Stimulated activated naive CD4-positive, alpha-beta T cell treated with Interleukin-2 at 50 U/mL for 16 hours (primary cell): ENCODE measurements at regions not wholly inside any gene's neighbourhood (a gene's known extent, or its start where the extent isn't known, plus 50 kb on each side); places are given as distances from the start of the nearest gene placed in this dataset.
"Not testable (repeated sequence)": the region's sequence is repeated elsewhere in the genome, so short reads cannot be mapped to it uniquely, and the experiment has no call there.

Experiments
- DNase-seq: peaks from one replicate; lab custom pipeline; 2025; lab: John Stamatoyannopoulos, UW

DNA sequence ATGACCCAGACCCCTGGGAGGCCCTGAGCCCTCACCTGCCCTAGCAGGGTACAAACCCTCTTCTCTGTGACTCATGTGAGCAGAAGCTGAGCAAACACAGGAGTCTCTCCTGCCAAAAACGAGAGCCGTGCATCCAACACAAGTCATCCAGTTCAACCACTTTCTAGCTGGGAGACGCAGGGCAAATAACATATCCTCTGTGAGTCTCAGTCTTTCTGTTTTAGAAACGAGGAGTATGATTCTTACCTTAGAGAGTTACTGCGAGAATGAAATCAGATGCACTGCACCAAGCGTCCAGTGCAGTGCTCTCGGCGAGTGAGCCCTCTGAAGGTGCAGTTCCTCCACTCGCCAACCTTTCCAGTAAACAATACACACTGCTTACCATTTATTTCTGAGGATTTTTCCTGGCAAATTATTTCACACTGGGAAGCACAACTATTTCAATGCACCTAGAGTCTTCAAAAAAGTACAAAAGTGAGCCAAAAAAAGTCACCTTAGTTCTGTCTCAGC, 331.8 kb upstream of the MYT1L start:
- no peak for DNase-seq

DNA sequence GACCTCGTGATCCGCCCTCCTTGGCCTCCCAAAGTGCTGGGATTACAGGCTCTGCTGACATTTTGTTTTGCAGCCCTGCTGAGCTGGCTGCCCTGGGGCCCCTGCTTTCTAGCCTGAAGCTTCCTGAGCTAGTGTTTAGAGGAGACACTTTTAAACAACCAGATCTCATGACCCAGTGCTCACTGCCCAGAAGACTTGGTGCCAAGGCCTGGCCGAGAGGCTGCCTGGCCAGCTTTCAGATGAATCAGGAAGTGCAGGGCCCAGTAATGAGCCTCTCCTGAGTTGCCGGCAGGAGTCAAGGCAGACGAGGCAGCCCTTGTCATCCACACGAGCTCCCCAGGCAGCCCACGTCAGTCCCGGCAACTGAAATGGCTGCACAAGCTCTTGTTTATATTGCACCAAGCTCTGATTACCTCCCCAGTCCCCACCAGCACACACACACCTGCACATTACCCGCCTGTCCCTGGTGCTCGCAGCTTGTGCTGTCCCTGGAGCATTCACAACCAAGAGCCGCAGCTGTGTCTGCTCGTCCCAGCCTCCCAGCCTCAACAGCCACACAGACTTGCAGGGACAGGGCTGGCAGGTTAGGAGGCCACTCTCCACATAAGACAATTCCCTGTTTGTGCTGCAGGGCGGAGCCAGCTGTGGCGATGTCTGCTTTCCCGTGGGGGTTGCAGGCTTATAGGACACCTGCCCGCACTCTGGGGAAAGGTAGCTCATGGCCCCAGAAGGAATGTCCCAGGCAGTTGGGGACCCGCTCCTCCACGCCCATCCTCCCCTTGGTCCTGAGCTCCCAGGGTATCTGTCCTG, 331.2 kb upstream of the MYT1L start:
- DNase-seq = no peak

DNA sequence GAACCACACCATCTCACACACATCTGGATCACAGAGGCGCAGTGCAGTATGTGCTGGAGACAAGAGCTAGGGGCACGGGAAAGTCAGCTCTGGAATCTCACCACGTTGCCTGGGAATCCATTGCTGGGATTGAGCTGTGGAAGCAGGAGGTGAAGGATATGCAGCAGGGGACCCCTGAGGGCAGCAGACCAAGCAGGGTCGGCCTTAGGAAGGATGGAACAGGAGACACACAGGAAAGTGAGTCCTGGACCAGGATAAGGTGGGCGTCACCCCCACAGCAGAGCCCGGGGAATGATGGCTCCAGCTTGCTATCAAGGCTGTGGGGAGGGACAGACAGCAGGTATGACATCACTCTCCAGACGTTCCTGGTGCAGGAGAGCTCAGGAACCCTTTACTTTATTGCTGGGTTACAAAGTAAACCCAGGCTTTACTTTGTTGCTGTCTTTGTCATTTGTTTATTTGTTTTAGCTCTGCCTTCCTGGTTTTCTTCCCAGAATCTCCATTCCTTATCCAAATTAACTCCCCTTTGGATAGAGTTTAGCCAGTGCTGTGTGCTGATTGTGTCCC, 329.8 kb upstream of the MYT1L start:
- no peak for DNase-seq

DNA sequence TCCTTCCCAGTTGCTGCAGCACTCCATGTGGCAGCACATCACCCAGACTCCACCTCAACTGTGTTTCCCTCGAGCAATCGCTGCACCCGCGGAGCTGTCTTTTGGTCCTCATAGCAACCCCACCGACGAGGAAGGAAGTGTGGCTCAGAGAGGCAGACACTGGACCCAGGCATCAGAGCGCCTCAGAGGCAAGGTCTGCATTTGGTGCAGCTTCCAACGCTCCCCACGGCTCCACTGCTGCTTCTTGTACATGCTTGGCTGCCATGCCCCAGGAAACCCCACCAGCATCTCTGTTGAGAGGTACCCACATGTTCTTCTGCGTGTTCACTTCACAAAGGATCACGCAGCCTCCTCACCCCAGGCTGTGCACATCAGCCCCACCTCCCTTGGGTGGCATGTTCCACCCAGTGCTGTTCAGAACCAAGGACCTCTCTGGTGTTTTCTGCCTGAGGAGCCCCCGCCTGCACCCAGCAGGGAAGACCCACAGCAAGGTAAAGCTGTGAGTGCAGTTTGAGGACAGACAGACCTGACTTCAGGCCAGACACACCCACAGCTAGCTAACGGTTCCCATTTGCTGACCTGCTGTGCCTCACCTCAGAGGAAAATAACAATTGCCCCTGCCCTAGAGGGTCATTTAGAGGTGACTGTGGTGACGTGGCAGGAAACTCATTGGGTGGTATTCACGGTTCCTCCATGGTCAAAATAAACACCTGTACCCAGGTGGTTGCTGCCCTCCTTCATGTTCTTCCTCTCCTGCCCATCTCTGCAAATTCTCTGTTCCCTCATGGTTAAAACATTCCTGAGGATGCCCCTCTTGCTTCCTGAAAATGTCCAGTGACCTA, 326.3 kb upstream of the MYT1L start:
- DNase-seq = no peak

DNA sequence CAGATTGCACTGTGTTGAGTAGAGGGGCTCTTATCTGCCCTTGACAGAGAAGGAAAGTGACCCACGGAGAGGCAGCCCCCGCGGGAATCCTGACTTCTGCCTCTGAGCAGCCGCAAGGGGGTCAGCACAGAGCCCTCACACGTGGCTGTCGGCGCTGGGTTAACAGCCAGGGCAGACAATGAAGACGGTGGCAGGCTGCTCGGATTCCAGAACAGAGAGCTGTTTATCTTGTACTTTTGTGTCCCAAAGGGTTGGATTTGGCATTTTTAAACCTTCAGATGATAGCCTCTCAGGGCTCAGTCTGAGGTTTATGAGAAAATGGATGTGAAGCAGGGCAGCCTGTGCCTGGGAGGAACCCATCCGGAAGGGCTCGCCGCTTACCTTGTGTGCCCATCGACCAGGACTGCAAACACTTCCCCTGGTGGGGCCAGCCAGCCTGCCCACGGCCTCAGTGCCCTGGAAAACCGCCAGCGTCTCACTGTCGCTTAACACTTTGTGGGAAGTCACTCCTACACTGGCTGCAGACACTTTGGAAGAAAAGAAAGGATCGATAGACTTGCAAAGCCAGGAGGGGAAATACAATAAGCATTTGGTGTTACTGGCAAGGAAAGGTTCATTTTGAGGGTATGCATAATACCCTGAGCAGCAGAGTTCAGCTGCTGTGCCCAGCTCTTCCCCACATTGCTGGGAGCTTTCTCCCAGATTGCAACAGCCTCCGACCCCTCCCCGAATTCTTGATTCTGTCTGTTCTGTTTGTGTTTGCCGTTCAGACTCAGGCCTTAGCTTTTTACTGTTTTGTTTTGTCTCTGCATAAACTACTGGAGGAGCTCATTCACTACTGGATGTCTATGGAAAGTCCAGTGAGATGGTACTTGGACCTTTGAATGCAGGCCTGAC, 325.3 kb upstream of the MYT1L start:
- no peak for DNase-seq

DNA sequence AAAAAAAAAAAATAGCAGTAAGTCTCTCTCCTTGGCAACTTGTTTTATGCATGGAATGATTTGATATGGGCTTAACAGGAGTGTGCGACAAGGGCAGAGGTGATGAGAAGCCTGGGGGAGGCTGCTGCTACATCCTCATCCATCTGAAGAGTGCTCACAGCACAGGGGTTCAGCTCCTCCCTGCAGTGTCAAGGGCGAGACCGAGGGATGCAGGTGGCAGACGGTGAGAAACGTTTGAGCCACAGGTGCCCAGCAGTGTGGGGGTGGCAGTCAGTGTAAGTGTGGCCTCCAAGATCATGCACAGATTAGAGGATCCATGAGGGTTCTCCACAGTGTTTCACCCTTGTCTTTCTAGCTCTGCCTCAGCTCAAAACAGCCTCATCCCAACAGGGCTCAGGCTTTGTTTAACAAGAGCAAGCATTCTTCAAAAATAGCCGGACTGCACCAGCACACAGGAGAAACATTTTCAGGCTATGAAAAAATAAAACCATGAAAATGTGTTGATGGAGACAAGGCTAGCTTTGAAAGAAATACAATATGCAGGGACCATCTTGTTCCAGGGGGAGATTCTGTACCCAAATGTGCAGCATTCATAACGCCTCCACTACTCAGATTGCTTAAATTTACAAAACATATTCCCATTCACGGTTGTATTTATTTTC, 324.5 kb upstream of the MYT1L start:
- DNase-seq = no peak

DNA sequence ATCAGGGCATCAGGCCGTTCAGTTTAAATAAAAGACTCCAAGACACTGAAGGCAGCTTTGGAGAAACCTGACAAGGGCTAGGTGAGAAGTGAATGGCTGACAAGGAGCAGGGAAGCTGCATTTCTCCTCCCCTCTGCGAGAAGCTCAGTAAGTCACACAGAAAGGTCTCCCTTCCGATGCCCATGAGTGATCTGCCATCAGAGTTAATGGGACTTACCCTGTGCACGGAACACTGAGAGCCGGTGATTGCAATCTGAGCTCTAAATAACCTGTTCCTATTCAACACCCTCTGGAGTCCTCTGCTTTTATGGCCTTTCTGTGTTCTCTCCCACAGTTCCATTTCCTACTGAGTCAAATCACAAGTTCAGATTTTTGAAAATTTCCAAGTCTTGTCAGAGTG, 322.2 kb upstream of the MYT1L start:
- DNase-seq = no peak

DNA sequence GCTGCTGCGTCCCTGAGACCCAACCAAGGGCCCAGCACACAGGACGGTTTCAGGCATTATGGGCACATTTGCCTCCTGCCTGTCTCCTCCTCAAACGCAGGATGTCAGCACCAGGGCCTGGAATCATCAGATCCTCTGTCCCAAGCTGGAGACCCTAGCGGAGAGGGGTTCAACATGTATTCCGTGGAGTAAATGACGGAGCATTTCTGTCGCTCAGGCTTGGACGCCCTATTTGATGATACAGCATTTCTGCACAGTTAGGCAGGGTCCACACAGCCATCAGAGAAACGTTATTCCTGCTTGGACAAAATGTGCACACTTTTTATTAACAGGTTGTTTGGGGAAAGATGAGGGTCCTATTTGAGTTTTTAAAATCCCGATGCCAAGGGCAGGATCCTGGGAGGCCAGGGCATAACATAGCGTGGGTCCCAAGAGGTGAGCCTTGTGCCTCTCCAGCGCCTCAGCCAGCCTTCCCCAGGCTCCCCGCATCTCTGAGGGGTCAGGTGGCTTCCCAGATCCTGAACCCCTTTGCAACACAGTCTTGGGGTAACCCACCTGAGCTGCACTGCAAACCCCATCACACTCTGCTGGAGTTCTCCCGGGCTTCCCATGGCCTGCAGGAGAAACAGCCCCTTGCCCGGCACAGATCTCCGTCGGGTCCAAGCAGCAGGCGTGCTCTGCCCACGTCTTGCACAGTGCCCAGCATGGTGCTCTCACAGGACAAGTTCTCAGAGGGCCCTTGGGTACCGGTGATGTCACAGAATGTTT, 319.7 kb upstream of the MYT1L start:
- DNase-seq = no peak

DNA sequence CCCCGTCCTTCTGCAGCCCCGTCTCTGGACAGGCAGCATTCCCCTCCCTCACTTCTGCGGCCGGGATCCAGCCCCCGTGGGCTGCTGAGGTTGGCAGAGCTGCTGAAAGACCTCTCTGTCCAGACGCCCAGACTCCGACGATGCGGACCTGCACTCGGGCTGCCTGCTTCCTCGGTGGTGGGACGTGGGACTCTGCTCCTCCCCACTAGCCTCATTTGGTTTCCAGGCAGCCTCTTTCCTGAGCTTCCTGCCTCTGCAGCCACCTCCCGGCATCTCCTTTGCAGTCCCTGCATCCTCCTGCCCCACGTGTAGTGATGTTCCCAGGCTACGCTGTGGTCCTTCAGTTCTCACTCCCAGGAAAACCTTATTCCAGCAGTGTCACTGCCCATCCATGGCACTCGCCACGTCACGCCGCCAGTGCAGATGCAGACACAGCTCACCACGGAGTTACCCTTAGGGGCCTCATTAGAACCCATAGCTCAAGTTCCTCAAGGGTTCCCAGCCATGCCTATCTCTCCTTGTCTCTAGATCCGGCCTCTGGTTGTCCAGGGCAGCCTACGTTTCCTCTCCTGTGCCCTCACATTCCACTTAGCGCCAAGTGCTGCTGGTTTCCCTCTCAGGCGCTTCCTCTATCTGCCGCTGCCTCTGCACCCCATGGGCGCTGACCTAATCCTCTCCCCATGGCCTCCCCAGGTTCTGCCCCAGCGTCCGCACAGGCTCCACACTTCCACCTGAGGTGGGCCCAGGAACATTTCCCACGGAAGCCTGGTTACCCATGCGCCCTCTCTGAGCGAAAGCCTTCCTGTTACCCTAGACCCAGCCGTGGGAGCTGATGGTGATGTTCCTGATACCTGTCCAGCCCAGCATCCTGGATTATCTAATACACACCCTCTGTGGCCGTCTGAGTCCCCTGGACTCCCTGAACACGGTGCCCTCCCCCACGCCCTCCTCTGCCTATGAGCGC, 318.3 kb upstream of the MYT1L start:
- DNase-seq = no peak

DNA sequence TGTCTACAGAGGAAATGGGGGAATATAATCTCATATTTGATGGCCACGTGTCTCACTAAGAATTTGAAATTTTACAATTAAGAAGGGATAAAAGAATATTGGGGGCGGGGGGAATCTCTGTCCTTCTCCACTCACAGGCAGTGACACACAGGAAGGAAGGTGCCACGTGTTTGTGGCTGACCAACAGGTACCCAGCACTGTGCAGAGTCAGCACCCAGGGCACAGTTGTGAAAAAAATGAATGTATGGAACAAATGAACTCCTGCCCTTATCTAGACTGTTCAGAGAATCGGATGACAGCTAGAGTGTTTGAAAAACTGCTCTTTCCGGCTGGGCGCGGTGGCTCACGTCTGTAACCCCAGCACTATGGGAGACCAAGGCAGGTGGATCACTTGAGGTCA, 317.0 kb upstream of the MYT1L start:
- no peak for DNase-seq

DNA sequence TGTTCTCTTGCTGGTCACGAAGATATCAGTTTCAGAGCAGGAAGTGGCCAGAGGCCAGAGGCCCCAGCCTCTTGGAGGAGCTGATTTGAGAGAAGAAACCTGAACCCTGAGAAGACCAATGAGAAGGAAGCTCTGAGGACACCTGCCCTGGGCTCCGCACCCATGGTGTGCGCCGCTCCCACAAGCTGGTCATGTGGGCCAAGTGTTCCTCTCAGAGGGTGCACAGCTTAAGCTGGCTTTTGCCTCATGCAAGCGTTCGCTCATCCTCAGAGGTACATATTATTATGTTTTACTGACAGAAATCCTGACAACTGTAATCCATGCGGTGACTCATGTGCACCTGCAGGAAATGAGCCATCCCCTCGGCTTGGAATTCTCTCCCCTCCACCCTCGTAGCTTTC, 316.1 kb upstream of the MYT1L start:
- no peak for DNase-seq

DNA sequence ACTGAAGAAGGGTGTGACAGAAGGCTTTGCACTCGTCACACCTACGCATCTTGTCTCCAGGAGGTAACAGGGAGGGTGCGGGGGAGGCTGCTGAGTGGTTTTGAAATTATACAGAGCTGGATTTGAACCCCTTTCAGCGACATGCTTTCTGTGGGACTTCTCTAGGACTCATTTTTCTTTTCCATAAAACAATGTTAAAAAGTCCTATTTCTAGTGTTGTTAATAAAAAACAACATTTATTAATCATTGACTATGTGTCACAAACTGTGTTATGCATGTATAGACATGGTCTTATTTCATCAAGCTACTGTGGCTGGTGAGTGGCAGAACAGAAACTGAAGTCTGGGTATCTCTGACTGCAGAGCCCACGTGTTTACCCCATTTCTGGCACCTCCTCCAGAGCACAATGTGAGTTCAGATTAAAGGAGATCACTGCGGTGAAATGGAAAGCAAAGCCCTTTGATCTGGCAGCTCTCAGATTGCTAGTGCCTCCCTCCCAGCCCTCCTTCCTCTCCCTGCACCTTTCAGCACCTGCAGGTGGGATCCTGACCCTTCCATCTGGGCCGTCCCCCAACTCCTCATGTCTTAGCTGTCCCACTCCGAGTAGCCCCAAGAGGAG, 315.5 kb upstream of the MYT1L start:
- no peak for DNase-seq

DNA sequence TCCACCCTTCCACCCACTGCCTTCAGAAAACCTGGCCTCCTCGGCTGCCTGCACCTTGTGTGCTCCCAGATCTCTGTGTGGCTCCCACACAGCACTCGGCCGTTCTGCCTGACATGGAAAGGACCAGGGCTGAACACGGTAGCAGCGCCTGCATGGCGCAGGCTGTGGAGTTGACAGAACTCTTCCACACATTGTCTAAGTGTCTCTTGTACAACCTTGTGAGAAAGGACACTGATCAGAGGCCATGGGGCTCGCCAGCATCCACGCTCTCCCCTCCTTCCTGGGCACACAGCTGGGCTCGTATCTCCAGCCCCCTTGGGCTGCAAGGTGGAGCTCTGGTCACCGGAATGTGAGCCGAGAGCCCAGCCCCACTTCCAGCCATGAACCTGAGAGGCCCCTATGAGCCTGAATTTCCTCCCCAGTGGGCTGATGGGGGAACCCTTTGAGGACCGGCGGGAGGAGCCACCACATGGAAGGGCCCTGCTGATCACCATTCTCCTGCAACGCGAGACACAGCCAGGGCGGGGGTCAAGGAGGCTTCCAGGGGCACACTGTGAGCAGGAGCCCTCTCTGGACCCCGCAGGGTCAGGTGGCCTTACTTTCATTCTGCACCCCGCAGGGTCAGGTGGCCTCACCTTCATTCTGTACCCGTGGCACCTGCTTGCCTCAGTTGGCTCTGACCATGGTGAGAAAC, 314.2 kb upstream of the MYT1L start:
- DNase-seq = no peak

DNA sequence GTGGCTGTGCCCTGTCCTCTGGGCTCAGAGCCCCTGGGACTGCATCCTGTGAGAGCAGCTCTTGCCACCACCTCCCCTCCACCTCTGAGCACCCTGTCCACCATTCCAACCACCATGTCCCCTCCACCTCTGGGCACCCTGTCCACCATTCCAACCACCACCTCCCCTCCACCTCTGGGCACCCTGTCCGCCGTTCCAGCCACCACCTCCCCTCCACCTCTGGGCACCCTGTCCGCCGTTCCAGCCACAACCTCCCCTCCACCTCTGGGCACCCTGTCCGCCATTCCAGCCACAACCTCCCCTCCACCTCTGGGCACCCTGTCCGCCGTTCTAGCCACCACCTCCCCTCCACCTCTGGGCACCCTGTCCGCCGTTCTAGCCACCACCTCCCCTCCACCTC, 313.7 kb upstream of the MYT1L start:
- DNase-seq = not testable (repeated sequence)

DNA sequence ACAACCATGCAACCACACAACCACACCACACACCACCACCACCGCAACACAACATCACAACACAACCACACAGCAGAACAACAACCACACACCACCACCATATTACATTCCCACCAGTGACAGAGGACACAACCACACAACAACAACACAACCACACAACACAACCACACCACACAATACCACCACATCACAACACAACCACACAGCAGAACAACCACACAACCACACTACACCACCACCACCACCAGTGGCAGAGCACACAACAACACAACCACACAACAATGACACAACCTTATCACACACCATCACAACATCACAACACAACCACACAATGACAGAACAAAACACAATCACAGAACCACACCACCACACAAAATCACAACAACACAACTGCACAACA, 313.0 kb upstream of the MYT1L start:
- no peak for DNase-seq

DNA sequence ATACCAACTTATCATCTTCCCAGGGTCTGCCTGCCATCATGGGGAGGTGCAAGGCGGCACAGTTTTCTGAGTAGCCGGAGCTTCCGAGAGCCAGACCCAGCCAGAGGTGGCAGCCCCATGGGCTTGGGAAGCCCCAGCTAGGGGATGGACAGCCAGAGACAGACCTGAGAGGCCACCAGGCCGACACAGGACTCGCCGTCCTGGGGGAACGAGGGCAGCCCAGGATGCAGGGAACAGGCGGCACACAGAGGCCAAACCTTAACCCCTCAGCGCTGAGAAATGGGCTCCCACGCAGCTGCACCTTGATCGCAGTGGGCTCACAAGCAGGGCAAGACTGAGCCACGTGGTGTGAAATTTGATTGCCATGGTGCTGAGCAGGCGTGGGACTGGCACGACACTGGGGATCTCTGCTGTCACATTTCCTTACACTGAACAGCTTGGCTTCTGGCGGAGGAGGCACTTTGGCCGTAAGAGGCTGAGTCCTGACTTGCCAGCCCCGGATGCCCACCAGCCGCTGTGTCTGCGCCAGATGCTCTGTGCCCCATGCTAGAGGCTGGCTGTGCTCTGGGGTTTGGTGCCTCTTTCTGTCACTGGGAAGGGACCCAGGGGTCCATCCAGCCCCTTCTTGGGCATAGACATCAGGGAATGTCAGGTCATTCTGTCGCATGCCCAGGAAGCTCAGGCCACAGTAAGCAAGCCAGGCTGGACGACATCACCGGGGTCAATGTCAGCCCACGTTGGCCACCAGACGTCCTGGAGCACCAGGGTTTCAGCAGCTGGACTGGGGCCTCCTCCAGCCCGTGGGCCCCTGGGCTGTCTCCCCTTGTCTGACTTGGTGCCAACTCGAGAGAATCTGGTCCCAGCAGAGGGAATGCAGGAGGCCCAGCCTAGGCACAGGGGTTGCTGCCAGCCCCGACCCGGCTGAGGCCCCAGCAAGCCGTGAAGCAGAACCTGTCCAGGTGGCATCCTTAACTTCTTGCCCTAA, 312.1 kb upstream of the MYT1L start:
- no peak for DNase-seq
